PC-9 (cell line): ENCODE measurements at regions not wholly inside any gene's neighbourhood (a gene's known extent, or its start where the extent isn't known, plus 50 kb on each side); places are given as distances from the start of the nearest gene placed in this dataset.

Experiments used
- BruUV-seq: library from RNA; stranded (reverse); fragments of 400-500 nt; replicated peaks from 2 replicates; lab custom pipeline; 2021; lab: Mats Ljungman, UMichigan
- CTCF ChIA-PET: fragments of 300-600 bp; sonication (Branson Sonifier 250); formaldehyde crosslinking; loops from one replicate; lab custom pipeline; 2022; ENCODE audit warnings: antibody characterized with exemption; lab: Charles Lee
- POLR2A ChIA-PET: fragments of 300-600 bp; sonication (Branson Sonifier 250); formaldehyde crosslinking; loops from one replicate; lab custom pipeline; 2022; ENCODE audit warnings: antibody characterized with exemption; ENCODE audit not compliant: unreplicated experiment; lab: Charles Lee
- DNase-seq, 2 experiments: peaks; one replicate each; pipeline versions ENCODE4 v3.0.0 to v3.0.0-alpha.2; 2015 to 2022; ENCODE audit warnings: mixed read lengths in 1 of 2
- H2AFZ ChIP-seq: fragments of 200-600 bp; sonication (generic); 2 replicates; pipeline ENCODE4 v1.8.1; 2017; ENCODE audit warnings: antibody characterized with exemption
- H3F3A ChIP-seq: fragments of 200-600 bp; sonication (generic); 2 replicates; pipeline ENCODE4 v1.8.1; 2017; ENCODE audit warnings: antibody characterized with exemption, mild to moderate bottlenecking, low read depth; ENCODE audit not compliant: insufficient read depth
- H3K27ac ChIP-seq: fragments of 200-600 bp; sonication (generic); 2 replicates; pipeline ENCODE4 v1.6.1; 2016; ENCODE audit warnings: mixed run types
- H3K27me3 ChIP-seq: fragments of 200-600 bp; sonication (generic); 2 replicates; pipeline ENCODE4 v1.6.1; 2016; ENCODE audit warnings: low read depth, mixed run types; ENCODE audit not compliant: insufficient read depth
- H3K36me3 ChIP-seq: fragments of 200-600 bp; sonication (generic); 2 replicates; pipeline ENCODE4 v1.6.1; 2016; ENCODE audit warnings: low read depth, mixed run types
- H3K4me1 ChIP-seq: fragments of 200-600 bp; sonication (generic); replicated peaks from 2 replicates; pipeline ENCODE4 v1.6.1; 2016; ENCODE audit warnings: mixed run types; ENCODE audit not compliant: insufficient read depth
- H3K4me2 ChIP-seq: fragments of 200-600 bp; sonication (generic); 2 replicates; pipeline ENCODE4 v1.6.1; 2017; ENCODE audit warnings: mixed run types
- H3K4me3 ChIP-seq: fragments of 200-600 bp; sonication (generic); 2 replicates; pipeline ENCODE4 v1.6.1; 2016; ENCODE audit warnings: mixed run types
- H3K79me2 ChIP-seq: fragments of 200-600 bp; sonication (generic); 2 replicates; pipeline ENCODE4 v1.6.1; 2017; ENCODE audit warnings: low read depth, mixed run types
- H3K9me2 ChIP-seq: fragments of 200-600 bp; sonication (generic); 2 replicates; pipeline ENCODE4 v1.8.1; 2017; ENCODE audit warnings: mild to moderate bottlenecking; ENCODE audit not compliant: insufficient read depth
- H3K9me3 ChIP-seq: fragments of 200-600 bp; sonication (generic); 2 replicates; pipeline ENCODE4 v1.8.1; 2016; ENCODE audit warnings: low read depth; ENCODE audit not compliant: insufficient read depth
- H4K20me1 ChIP-seq: fragments of 200-600 bp; sonication (generic); 2 replicates; pipeline ENCODE4 v1.8.1; 2017; ENCODE audit not compliant: insufficient read depth
- CTCF ChIP-seq: fragments of 200-600 bp; sonication (generic); conservative IDR thresholded peaks from 2 replicates; pipeline ENCODE4 v1.6.1; 2017; ENCODE audit warnings: mixed run types, antibody characterized with exemption, mild to moderate bottlenecking, moderate library complexity
- EZH2 ChIP-seq: fragments of 200-600 bp; sonication (generic); IDR thresholded peaks from 2 replicates; pipeline ENCODE4 v1.8.0; 2017; ENCODE audit warnings: antibody characterized with exemption, low read depth
- intact Hi-C: fragments of 100-400 bp; cut with micrococcal nuclease; formaldehyde crosslinking; loops from one replicate; pipeline ENCODE4 v1.10.0; 2022; ENCODE audit not compliant: unreplicated experiment

- no peak overlapping the region for H2AFZ ChIP-seq
- ChIA-PET POLR2A (no interaction called here), CTCF (no interaction called here)
- no peak overlapping the region for H3K4me3 ChIP-seq
- no peaks in the 10 kb centered on the region for H3K27me3 ChIP-seq
- no peak for DNase-seq
- H3K79me2 ChIP-seq, result no peaks in the 10 kb centered on the region
- no TSS peak for BruUV-seq
- no peaks in the 10 kb centered on the region for H4K20me1 ChIP-seq
- H3K9me2 ChIP-seq, result no peaks in the 10 kb centered on the region
- no peaks in the 10 kb centered on the region for H3K9me3 ChIP-seq
- H3F3A ChIP-seq, result no peaks in the 10 kb centered on the region
- TF ChIP-seq CTCF, result no peak
- TF ChIP-seq EZH2, result no peak
- no peak overlapping the region for H3K4me2 ChIP-seq
- intact Hi-C loops, result no loop called here
- H3K36me3 ChIP-seq, result no peaks in the 10 kb centered on the region
- H3K27ac ChIP-seq, result no peak overlapping the region
- no peaks in the 10 kb centered on the region for H3K4me1 ChIP-seq
Measured at GRCh38 chr5:108590799-108591198, 156.9 kb upstream of the FER start.

GRCh38 chr5:108588323-108588722 is 159.4 kb upstream of the FER start:
- ChIA-PET POLR2A (no interaction called here), CTCF (no interaction called here)
- Histone ChIP-seq H3K4me1 (no peaks in the 10 kb centered on the region), H3K9me3 (no peaks in the 10 kb centered on the region), H3K9me2 (no peaks in the 10 kb centered on the region), H3K4me2 (no peak overlapping the region), H3K27me3 (no peaks in the 10 kb centered on the region), H3K36me3 (no peaks in the 10 kb centered on the region), H3K4me3 (no peak overlapping the region), H3F3A (no peaks in the 10 kb centered on the region), H3K27ac (no peak overlapping the region), H2AFZ (no peak overlapping the region), H3K79me2 (no peaks in the 10 kb centered on the region), H4K20me1 (no peaks in the 10 kb centered on the region)
- TF ChIP-seq EZH2 (no peak), CTCF (no peak)
- no TSS peak for BruUV-seq
- DNase-seq, result no peak
- intact Hi-C loops, result no loop called here

GRCh38 chr5:108587821-108588220 is 159.9 kb upstream of the FER start:
- Histone ChIP-seq H3K79me2 (no peaks in the 10 kb centered on the region), H3K9me3 (no peaks in the 10 kb centered on the region), H2AFZ (no peak overlapping the region), H4K20me1 (no peaks in the 10 kb centered on the region), H3K36me3 (no peaks in the 10 kb centered on the region), H3K4me3 (no peak overlapping the region), H3K9me2 (no peaks in the 10 kb centered on the region), H3K4me1 (no peaks in the 10 kb centered on the region), H3K4me2 (no peak overlapping the region), H3K27ac (no peak overlapping the region), H3K27me3 (no peaks in the 10 kb centered on the region), H3F3A (no peaks in the 10 kb centered on the region)
- no peak for TF ChIP-seq EZH2
- TF ChIP-seq CTCF, result no peak
- ChIA-PET POLR2A (no interaction called here), CTCF (no interaction called here)
- no peak for DNase-seq
- intact Hi-C loops, result no loop called here
- no TSS peak for BruUV-seq
